ENCODE measurements at regions not wholly inside any gene's neighbourhood (a gene's known extent, or its start where the extent isn't known, plus 50 kb on each side); places are given as distances from the start of the nearest gene placed in this dataset.

GRCh38 chr10:130895161-130895560, 416.4 kb downstream of the TCERG1L start:
- DNase-seq, result no peak

DNA sequence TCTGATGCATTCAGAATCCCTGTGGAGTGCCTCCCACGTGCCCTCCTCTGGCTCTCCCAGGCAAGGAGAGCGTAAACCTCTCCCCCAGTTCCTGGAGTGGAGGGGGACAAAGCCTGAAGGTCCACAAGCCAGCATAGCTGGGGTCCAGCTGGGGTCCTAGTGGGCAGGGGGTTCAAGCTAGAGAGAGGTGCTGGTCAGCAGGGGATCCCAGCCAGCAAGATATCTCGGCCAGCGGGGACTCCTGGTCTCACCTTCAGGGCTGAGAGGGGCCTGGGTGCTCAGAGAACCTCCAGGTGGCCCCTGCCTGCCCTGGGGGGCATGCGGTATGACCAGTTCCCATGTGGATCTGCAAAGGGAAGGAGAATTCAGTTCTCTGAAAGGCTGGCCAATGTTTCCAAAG, 413.7 kb downstream of the TCERG1L start:
- no peak for DNase-seq

DNA sequence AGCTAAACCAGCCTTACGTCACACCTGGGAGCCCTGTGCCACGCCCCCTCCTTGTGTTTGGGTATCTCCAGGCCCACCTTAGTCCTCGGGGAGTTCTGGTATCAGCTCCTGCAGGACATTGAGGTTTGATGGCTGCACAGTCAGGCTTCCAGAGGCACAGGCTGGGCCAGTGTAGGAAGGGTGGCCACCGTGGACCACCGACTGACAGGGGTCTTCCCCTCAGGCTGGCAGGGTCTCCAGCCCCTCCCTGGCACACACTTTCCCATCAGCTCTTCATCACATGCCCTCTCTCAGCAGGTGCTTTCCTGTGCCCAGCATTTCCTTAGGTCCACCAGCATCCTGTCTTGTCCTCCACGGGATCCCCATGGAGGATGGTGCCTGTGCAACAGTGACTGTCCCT, 413.1 kb downstream of the TCERG1L start:
- no peak for DNase-seq

DNA sequence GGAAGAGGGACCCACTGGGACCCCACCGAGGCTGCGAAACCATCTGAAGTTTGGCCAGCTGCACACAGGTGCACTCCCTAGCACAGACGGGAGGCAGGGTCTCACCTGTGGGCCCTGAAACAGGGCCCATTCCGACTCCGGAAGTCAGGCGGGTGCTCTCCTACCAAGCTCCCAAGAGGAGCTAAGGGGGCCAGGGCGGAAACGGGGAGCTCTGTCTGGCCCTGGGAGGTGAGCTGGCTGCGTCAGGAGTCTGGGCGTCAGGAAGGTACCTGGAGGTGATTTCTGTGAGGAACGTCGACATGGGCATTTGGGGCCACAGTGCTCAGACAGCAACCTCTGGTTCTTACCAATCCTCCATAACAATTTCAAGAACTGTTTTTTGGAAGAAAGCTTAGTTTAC, 411.7 kb downstream of the TCERG1L start:
- no peak for DNase-seq

GRCh38 chr10:130900441-130901160, 410.9 kb downstream of the TCERG1L start:
- no peak for DNase-seq

DNA sequence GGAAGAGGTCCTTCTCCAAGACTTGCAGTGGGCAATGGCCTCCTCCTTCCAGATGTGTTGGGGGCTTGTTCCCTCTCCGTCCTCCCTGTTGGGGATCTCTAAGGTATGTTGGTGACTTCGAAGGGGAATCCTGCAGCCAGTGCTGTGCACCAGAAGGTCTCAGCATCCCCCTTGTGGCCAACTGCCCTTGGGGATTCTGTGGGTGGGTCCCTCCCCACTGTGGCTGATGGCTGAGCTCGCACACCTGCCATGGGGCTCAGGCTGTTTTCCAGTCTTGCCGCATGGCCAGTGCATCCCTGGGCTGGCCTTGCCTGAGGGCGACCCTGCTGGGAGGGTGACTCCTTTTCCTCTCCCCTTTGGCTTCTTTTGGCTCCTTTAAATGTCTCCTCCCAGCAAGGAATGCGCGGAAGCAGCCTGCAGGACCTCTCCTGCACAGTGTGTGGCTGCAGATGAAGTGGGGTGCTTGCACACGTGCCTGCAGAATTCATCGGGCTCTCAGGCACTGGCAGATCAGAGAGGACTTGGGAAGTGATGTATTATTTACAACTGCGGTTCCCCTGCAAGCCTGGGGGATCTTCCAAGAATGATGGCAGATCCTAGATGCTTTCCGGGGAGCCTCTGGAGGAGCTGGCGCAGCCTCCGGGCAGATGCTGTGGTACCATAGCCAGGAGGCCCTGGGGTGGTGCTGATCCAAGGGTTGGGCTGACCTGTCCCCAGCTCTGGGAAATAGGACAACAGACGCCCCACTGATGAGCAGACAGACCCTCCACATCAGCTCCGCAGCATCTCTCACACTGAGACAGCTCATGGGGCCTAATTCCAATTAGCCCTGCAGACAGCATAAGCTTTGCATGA, 410.0 kb downstream of the TCERG1L start:
- no peak for DNase-seq

- DNase-seq, result no peak
Observed at GRCh38 chr10:130902471-130902870, 409.1 kb downstream of the TCERG1L start.

DNA sequence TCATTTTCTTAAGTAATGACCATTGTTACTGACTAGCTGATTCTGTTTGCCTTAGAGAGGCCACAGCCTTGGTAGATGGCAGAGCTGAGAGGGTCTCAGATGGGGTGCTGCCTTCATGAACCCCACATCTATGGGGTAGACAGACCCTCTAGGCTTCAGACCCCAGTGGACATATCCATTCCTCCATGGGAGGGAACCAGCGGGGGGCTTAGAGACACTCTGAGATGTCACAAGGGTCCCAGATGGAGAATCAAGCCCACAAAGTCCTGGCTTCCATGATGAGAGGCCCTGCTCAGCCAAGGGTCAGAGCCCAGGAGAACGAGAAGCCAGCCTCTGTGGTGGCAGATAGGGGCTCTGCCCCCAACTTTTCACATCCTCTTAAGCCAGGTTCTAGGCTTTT, 408.6 kb downstream of the TCERG1L start:
- DNase-seq, result no peak

DNA sequence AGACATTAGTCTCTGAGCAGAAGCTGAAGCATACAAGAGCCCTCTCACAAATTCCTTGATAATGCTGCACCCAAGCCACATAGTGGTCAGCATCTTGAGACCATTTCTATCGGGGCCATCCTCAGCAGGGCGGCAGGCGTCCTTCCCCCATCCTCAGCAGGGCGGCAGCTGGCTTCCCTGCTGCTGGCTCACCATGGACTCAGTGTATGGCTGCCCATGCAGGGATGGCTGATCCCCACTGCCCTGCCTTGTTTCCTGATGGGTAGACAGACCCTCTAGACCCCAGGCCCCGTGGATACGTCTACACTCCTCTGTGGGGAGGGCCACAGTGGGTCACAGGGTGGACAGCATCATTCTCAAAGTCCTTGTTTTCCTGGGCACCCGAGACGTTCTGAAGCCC, 406.8 kb downstream of the TCERG1L start:
- DNase-seq, result no peak

- no peak for DNase-seq
Observed at GRCh38 chr10:130905386-130905785, 406.1 kb downstream of the TCERG1L start.

- DNase-seq, result no peak
Observed at GRCh38 chr10:130905921-130906320, 405.6 kb downstream of the TCERG1L start.

- DNase-seq, result no peak
Observed at GRCh38 chr10:130910848-130911247, 400.7 kb downstream of the TCERG1L start.

DNA sequence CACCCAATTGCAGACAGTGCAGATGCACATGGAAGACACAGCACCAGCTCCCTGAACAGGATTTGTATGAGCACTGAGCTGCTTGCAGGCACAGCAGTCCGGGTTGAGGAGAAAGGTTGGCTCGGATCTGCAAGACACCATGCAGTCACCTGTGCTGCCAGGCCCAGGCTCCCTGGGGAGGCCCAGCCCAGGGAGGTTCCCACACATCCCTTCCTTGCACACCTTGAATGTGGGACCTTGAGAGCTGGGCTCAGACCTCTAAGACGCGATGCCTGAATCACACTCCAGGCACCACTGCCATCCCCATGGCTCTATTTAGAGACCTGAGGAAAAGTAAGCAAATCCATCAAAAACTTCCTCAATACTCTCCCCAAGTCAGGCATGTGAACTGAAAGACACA, 397.7 kb downstream of the TCERG1L start:
- no peak for DNase-seq

DNA sequence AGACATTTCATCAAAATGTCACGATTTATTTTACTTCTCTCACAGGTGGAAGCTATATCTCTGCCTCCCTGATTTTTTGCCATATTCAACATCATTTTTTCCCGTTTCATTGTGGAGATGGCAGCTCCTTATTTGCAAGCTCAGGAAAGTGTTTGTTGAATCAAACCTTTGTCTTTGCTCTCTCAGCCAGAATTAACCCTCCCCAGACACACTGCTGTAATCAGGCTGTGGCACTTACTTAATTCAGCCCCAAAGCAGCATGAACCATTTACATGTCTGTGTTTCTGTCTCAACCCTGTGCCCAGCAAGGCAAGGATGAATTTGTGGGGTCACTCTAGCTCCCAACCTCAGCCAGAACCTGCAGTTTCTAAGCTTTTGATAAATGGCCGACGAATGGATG, 397.2 kb downstream of the TCERG1L start:
- no peak for DNase-seq

GRCh38 chr10:130915065-130915464, 396.5 kb downstream of the TCERG1L start:
- no peak for DNase-seq

DNA sequence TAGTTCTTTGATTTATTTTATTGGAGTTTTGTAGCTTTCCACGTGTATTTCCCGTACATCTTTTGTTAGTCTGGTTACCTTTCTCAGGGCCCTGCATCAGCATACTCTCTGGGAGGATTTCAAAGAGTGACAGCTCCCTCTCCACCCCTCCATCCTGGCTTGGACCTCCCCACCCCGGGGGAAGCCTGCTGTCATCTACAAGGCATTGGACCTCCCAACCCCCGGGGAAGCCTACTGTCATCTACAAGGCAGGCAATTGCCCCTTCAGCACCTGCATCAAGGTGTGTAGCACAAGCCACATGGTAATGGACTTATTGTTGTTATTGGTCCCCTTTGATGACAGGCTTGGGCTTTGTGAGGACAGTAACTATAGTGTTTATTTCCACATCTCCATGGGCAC, 390.1 kb downstream of the TCERG1L start:
- no peak for DNase-seq

DNA sequence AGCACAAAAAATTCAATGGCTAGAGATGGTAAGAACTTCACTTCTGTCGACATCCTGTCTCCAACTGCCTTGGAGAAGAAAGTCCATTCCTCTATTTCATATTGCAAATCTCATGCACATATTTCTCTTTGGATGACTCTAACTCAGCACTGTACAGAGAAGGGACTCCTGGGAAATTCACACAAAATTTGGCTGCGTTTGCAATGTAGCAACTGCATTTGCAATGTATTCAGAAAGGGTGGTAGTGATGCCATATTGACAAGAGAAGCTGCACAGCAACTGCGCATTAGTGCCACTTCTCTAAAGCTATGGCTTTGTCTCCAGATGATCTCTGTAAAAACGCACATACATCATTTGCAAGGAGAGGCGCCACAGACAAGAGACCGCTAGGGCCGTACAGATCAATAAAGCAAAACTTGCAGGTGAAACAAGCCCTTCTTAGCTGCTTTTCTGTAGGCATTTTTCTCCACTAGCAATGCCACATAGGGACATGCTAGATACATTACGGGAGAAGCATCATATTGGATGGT, 389.5 kb downstream of the TCERG1L start:
- no peak for DNase-seq

DNA sequence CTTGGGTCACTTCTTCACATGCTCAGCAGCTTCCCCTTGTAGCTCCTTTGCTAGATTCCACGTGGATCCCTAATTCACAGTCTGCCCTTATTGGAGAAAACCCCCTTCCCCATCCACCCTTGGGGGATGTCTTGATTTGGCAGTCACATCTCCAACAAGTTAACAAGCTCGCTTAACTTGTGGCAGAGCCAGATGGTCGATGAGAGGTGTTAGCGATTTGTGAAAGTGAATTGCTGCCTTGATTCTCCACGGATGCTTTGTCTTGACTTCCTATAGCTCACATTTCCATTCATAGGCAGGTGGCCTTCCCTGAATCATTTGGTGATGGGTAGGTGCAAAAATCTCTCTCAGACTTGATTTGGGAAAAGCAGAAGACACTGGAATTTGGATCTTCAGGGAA, 387.9 kb downstream of the TCERG1L start:
- no peak for DNase-seq

DNA sequence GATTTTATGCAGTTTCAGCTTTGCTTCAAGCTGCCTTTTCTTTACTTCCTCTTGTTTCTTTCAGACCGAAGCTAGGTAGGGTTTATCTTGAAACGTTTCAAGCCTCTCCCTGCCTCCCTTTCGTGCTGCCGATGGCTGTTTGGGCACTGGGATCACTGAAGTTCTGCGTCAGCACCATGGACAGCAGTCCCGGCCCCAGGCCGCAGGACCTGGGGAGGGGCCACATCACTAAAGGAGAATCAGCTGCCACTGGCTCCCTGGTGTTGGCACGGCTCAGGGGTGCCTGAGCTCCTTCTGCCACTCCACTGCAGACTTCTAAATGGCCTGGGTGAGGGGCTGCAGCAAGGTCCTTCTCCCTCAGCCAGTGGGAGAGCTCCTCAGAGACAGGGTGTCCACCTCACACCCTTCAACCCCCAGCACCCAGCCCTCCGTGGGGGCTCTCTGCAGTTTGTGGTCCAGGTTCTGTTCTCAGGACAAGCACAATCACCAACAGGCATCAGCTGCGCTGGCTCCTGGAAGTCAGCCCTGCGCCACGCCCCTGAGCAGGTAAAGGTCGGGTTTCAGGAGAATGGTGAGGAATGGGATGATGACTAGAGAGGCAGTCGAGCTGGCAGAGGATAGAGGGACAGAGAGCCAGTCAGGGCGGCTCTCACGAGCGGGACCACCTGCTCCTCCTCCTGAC, 387.2 kb downstream of the TCERG1L start:
- no peak for DNase-seq

DNA sequence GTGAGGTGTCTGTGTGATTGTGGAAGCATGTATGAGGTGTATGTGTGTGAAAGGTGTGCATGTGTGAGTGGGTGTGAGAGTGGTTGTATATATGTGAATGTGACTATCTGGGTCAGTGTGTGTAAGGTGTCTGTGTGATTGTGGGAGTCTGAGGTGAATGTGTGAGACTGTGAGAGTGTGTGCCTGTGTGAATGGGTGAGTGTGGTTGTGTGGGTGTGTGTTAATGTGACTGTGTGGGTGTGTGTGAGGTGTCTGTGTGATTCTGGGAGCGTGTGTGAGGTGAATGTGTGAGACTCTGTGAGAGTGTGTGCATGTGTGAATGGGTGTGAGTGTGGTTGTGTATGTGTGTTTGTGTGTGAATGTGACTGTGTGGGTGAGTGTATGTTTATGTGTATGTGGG, 385.1 kb downstream of the TCERG1L start:
- DNase-seq, result no peak

GRCh38 chr10:130927157-130927556, 384.4 kb downstream of the TCERG1L start:
- DNase-seq, result no peak

- DNase-seq, result no peak
Observed at GRCh38 chr10:130928306-130928705, 383.2 kb downstream of the TCERG1L start.
